8988T (cell line): ENCODE measurements at regions not wholly inside any gene's neighbourhood (a gene's known extent, or its start where the extent isn't known, plus 50 kb on each side); places are given as distances from the start of the nearest gene placed in this dataset.
"Not testable (repeated sequence)": the region's sequence is repeated elsewhere in the genome, so short reads cannot be mapped to it uniquely, and the experiment has no call there.

Experiments
- DNase-seq: peaks from one replicate; pipeline ENCODE4 v3.0.0; 2011

DNA sequence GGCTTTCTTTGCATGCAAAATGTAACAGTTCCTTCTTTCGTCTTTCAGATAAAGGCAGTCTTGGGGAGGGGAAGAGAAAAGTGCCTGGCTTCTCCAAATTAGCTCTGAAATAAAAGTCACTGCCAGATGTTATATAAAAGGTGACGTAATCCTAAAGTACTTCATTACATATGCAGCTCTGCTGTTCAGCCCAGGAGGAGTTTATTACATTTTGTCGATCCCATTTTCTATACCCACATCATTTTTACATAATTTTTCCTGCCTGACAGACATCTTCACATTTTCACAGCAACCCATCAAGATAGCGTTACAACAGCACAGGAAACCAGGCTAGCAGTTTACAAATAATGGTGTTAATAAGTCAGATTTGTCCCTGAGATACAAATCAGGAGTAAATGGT is 86.7 kb upstream of the SLC30A5 start:
- DNase-seq: no peak

DNA sequence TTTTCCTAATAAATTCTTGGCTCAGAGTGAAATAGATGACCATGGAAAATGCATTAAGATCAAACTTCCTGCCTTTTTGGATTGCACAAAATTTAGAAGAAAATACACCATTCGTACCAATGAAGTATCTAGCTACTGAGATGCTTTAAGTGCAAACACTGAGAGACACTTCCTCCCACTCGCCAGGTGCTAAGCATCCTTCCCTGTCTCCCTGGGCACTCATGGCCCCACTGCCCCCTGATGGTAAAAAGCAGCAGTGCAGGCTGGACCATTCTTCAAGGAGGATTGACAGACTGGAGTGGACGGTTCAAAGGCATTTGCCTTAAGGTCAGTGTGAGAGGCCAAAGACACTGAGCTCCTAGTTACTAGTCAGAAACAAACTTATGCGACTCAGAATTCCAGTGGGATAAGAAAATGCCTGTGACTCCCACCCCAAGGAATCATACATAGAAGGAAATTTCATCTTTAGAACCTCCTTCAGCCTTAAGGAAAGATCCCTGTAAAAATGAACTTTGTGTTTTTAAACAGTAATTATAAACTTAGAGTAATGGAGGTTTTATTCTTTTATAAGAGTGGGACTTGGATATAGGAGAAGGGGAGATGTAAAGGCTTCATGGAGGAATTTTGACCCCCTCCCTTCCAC is 86.0 kb upstream of the SLC30A5 start:
- DNase-seq: peak; percentile 27

DNA sequence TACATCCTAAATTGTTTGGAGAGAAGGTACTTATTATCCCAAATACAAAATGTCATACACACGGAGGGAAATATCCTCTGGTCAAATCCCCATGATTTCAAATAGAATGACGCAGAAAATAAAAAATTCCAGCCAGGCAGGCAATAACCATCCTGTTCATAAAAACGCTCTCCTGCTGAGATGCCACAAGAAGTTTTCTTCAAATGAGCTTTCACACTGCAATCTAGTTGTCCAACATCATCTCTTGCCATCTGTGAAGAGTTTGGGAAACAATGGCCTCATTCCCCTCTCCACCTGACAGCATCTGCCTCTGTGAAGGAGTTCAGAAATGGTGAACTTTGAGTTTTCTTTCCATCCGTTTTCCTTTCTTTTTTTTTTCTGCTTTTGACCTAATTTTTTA is 83.3 kb upstream of the SLC30A5 start:
- no peak for DNase-seq

DNA sequence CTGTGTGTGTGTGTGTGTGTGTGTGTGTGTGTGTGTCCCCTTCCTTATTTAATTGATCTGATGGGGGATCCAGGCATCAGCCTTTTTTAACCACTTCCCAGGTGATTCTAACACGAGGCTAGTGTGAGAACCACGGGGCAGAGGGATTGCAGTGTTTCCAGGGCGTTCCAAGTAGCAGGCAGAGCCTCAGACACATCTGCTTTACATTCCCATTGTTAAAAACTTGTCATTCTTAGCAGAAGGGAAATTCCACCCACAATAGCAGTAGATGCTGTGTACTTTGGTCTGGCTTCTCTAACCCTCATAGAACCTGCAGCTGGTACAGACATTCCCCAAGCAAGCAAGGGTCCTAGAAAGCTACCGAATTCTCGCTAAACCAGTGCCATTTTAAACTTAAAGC is 81.9 kb upstream of the SLC30A5 start:
- no peak for DNase-seq

DNA sequence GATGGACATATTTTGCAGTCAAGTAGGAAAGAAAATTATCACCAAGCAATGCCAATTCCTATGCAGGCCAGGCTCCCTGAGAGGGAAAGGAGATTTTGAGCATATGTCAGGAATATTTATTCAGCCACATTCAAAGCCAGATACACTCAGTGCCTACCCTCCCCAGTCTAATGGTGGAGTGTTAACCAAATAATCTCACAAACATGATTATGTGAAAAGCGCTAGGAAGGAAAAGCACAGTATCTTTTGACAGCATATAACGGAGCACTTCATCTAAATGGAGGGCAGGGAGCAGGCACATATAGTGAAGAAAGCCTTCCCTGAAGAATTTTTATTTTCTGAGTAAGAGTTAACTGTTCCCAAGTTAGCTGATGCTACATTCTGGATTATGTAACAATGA is 80.3 kb upstream of the SLC30A5 start:
- no peak for DNase-seq

DNA sequence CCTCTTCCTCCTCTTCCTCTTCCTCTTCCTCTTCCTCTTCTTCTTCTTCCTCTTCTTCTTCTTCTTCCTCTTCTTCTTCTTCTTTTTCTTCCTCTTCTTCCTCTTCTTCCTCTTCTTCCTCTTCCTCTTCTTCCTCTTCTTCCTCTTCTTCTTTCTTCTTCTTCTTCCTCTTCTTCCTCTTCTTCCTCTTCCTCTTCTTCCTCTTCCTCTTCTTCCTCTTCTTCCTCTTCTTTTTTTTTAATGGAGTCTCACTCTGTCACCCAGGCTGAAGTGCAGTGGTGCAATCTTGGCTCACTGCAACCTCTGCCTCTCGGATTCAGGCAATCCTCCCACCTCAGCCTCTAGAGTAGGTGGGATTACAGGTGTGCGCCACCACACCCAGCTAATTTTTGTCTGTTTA is 79.8 kb upstream of the SLC30A5 start:
- not testable (repeated sequence) for DNase-seq

DNA sequence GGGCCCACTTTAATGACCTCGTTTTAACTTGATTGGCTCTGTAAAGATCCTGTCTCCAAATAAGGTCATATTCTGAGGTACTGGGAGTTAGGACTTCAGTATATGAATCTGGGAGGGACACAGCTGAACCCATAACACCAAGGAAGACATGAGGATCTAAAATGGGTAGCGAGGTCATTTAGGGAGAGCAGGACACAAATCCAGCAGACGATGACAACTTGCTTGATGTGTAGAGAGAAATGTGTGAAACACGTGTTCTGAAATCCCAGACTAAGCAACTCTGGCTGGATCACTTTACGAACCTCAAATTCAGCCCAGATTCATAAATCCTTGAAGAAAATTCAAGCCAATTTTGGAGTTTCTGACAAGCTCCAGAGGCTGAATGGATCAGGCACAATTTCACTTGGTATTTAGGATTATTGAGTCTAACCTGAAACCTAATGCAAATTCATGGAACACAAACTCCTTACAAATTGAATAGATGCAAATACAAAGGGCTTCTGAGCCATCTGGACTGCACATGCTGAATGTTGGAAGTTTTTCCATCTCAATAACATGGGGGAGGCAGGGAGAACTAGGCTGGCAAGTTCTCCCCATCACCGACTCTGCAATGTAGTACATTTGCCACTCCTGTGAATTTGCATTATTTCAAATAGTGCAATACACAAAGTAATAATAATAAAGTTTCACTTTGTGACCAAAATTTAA is 74.0 kb upstream of the SLC30A5 start:
- no peak for DNase-seq

DNA sequence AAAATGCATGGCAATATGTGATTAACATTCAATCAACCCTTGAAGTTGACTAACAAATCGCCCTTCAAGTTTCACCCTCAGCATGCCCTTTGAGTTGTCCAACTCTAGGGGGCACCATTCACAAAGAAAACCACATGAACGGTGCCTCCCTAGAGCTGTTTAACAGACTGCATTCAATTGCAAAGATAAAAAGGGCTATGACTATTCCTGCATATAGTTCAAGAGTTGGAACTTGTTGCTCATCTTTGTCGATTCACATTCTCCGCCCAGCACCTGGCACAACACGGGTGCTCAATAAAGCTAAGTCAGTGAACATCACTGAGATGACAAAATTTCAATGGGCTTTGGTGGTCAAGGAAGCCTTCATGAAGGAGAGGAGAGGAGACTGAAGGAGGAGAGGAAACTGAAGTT is 69.6 kb upstream of the SLC30A5 start:
- DNase-seq: peak; percentile 32

DNA sequence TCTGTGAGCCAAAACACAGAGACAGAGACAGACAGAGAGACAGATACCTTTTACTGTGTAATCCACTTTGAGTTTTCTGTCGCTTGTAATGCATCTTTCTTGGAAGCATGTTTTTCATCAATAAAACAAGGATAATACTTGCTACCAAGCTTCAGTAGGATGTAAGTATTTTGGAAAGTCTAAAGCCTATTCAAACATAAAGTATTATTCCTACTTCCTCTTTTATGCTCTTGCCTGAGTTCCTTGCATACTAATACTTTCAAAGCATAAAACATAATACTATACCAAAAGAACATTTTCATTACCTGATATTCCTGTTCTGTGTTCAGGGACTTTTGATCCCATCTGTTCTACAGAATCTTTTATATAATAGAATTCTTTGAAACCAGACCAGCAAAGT is 64.5 kb upstream of the SLC30A5 start:
- no peak for DNase-seq

DNA sequence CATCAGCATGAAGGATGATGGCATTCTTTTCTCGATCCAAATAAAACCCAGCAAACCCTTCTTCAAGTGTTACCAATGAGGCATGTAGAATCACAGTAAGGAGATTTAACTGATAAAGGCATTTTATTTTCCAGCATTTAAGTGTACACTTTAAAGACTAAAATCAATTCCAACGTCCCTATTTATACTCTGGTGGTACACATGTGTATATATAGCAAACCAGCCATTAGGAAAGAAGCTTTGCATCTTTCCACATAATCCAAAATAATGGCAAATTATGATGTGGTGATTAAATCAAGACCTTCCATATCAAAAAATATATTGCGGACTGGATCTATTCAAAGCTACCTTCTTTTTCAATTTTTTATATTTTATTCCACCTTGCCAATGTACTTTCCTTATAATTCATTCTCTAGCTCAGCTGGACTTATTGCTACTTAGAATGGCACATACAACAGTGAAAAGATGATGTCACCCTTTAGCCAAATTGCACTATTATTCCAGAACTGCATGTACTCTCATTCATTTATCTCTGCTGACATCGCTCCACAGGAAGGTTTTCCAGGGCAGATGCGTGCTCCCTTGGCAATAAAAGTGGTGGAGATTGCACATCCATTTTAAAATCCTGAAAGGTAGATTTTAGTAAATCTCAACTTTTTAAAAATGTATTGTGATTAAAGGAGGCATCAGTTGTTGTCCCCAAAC is 63.3 kb upstream of the SLC30A5 start:
- no peak for DNase-seq

DNA sequence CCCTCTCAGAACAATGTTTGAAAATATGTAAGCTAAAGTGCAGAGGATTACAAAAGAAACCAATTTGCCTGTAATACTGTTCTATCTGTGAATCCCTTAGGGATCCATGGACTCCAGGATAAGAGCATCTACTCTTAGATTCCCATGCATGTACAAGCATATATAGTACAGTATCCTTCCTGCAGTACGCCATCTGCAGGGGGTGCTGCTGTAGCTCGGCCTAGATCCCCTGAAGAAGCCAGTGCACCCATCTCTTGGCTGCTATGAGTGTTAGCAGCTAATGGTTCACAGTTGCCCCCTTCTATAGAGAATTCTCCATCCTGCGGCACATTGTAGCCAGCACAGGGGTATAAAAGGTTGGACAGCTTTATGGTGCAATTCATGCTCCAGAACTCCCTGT is 61.8 kb upstream of the SLC30A5 start:
- no peak for DNase-seq

DNA sequence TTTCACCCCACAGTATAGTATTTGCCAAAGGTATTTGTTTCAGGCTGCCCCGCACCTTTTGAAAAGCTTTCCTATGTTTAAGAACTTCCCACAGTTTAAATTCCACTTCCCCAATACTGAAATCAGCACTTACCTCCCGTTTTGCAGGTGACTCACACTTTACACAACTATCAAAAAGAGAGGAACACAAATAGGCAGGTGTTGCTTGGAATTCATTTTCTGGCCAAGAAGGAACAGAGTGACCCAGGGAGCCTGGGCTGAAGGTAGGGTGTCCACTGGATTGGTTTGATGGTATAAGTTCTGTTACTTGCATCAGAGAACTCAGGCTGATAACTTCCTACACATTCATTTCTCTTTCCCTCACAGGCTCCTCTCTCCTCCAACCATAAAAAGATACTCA is 60.1 kb upstream of the SLC30A5 start:
- no peak for DNase-seq

DNA sequence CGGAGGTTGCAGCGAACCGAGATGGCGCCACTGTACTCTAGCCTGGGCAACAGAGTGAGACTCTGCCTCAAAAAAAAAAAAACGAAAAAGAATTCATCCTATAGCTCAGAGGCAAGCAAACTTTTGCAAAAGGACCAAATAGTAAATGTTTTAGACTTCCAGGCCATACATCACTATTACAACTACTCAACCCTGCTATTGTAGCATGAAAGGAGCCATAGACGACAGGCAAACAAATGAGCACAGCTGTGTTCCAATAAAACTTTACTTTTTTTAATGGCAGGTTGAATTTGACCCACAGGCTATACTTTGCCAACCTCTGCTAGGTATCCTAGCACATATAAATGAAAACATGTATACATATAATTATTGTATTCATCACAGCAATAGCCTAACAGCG is 58.9 kb upstream of the SLC30A5 start:
- DNase-seq: no peak

DNA sequence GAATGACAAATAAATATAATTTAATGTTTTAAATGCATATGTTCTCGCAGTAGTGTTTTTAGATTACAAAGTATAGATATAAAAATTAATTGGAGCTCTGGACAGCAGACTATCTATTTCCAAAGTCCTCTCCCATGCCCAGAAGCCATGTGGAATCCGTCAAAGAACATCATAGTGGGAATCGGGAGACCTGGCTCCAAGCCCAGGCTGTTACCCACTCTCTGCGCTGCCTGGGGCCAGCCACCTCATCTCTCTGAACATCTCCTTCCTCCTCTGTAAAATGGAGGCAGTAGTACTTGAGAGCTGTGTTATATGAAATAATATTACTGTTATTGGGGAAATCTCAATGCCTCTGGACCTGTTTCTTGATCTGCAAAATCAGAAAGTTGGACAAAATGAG is 58.1 kb upstream of the SLC30A5 start:
- DNase-seq: no peak

DNA sequence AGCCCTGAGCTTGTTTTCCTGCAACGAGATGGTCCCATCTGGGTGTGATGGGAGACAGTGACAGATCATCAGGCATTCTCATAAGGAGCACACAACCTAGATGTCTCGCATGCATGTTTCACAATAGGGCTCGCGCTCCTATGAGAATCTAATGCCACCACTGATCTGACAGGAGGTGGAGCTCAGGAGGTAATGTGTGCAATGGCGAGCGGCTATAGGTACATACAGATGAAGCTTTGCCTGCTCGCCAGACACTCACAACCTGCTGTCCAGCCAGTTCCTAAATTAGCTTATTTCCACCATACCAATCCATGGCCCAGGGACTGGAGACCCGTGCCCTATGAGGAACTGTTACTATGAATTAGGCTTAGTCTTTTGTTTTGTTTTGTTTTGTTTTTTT is 55.3 kb upstream of the SLC30A5 start:
- DNase-seq: no peak

DNA sequence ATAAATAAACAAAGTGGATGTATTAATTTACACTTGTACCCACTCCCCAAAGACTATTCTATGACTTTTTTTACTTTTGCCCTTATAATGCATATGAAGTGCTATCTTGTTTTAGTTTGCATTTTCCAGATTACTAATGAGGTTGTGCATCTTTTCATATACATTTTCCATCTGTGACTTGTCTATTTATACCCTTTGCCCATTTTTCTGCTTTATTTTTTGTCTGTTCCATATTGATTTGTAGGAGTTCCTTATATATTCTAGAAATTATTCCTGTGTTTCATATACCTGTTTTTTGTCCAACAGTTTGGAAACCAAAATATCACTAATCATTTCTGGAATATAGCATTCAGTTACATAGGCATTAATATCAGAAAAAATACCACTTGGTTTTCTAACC is 54.0 kb upstream of the SLC30A5 start:
- no peak for DNase-seq

DNA sequence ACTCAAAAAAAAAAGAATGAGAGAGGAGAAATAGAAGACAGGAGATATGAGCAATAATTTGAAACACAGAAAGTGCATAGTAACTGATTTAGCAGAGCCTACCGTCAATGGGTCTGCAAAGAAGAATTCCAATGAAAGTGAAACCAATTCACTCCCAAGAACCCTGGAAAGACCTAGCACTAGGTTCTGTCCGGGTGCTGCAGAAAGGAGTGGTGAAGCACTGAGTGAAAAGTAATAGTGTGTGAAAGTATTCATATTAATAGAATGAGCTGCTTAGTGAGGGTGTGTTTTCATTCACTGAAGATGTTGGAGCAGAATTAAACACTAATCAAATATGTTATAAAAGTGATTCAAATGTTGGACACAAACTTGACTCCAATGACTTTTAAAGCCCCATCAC is 51.3 kb upstream of the SLC30A5 start:
- no peak for DNase-seq

DNA sequence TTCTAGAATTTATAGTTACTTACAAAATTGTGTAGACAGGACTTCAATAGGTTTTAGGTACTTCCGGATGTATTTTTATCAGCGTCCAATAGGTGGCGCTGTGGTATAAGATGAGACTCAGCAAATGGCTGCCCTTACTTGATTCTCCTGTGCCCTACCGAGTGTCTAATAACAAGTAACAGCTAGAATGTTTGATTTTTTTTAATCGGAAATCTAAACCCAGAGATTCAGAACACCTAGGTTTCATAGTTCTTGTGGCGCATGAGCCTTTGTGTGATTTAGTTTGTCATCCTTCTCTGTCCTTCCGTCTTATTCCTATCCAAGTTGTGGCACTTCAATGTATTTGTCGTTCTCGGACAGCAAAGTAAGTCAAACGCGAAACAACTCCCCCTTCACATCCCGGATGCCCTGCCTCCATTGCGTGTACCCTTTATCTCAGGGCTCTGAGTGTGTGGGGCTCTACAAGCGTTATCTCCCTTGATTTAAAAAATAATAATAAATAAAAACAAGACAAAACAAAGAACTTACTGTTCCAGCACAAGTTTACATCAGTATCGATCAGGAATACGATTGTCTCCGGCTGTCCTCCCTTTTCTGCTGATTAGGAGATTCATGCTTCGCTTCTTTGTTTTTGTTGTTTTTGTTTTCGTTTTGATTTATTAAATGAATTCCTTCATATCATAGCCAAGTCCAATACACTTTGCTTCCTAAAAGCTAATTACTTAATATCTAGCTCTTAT is 50.7 kb upstream of the SLC30A5 start:
- peak; percentile 36 for DNase-seq

DNA sequence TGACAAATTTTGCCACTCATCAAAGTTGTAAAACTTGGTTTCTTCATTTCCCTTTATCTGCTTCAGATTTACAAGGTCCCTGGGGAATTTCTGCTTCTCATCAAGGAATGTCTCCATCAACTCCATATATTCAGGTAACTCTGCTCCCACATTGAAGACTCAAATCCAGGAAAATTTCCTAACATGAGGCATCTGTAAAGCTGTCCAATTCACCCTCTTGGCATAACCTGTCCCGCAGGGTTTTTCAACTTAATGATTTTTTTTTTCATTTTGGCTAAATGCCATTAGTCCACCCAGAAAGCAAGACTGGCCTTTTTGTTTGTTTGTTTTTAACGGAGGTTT is 50.2 kb upstream of the SLC30A5 start:
- no peak for DNase-seq
